Progenitor cell of endocrine pancreas (in vitro differentiated cells): ENCODE measurements at regions not wholly inside any gene's neighbourhood (a gene's known extent, or its start where the extent isn't known, plus 50 kb on each side); places are given as distances from the start of the nearest gene placed in this dataset.

Experiments used
- DNase-seq: peaks from one replicate; pipeline ENCODE4 v3.0.0; 2021; ENCODE audit warnings: low spot score; ENCODE audit not compliant: unreplicated experiment
- H3K27ac Mint-ChIP-seq: 2 replicates; pipeline ENCODE4 v1.8.0; 2021; ENCODE audit warnings: mild to moderate bottlenecking, moderate library complexity, mixed read lengths
- H3K27me3 Mint-ChIP-seq: 2 replicates; pipeline ENCODE4 v1.8.0; 2021; ENCODE audit warnings: mixed read lengths
- H3K36me3 Mint-ChIP-seq: 2 replicates; pipeline ENCODE4 v1.8.0; 2022; ENCODE audit warnings: mixed read lengths; ENCODE audit not compliant: insufficient read depth
- H3K4me1 Mint-ChIP-seq: 2 replicates; pipeline ENCODE4 v1.8.0; 2021; ENCODE audit warnings: low read depth, mixed read lengths
- H3K4me3 Mint-ChIP-seq: 2 replicates; pipeline ENCODE4 v1.8.0; 2021; ENCODE audit warnings: low read depth, mild to moderate bottlenecking, moderate library complexity, mixed read lengths
- H3K9me3 Mint-ChIP-seq: 2 replicates; pipeline ENCODE4 v1.8.0; 2021; ENCODE audit warnings: low read depth, mixed read lengths
- CTCF ChIP-seq: fragments of 200-600 bp; sonication (generic); IDR thresholded peaks from one replicate; pipeline ENCODE4 v1.5.0; 2021; ENCODE audit warnings: antibody characterized with exemption, mild to moderate bottlenecking; ENCODE audit not compliant: unreplicated experiment

GRCh38 chr16:65499566-65499965 lies 377.7 kb upstream of the CDH11 start:
- peaks cover 15% of the 10 kb centered on the region for H3K27me3 Mint-ChIP-seq
- H3K4me1 Mint-ChIP-seq = peaks cover 4% of the 10 kb centered on the region
- H3K27ac Mint-ChIP-seq = no peak overlapping the region
- H3K4me3 Mint-ChIP-seq = no peak overlapping the region
- H3K9me3 Mint-ChIP-seq = no peaks in the 10 kb centered on the region
- no peak for TF ChIP-seq CTCF
- no peak for DNase-seq
- H3K36me3 Mint-ChIP-seq = no peaks in the 10 kb centered on the region

- peaks cover 12% of the 10 kb centered on the region for H3K27me3 Mint-ChIP-seq
- H3K4me3 Mint-ChIP-seq = no peak overlapping the region
These were observed 375.7 kb upstream of the CDH11 start for GRCh38 chr16:65497571-65497970.

GRCh38 chr16:65495106-65495505 lies 373.2 kb upstream of the CDH11 start:
- no peaks in the 10 kb centered on the region for H3K36me3 Mint-ChIP-seq
- H3K4me3 Mint-ChIP-seq = no peak overlapping the region
- H3K27me3 Mint-ChIP-seq = peaks cover 7% of the 10 kb centered on the region
- H3K27ac Mint-ChIP-seq = no peak overlapping the region
- DNase-seq = no peak
- peaks cover 2% of the 10 kb centered on the region for H3K4me1 Mint-ChIP-seq
- no peak for TF ChIP-seq CTCF
- H3K9me3 Mint-ChIP-seq = no peaks in the 10 kb centered on the region

More at GRCh38 chr16:65497571-65497970, 375.7 kb upstream of the CDH11 start:
- no peak for DNase-seq
- no peak overlapping the region for H3K27ac Mint-ChIP-seq
- H3K9me3 Mint-ChIP-seq = no peaks in the 10 kb centered on the region
- H3K4me1 Mint-ChIP-seq = peaks cover 4% of the 10 kb centered on the region
- TF ChIP-seq CTCF = no peak
- H3K36me3 Mint-ChIP-seq = no peaks in the 10 kb centered on the region

- H3K4me3 Mint-ChIP-seq = no peak overlapping the region
- no peaks in the 10 kb centered on the region for H3K36me3 Mint-ChIP-seq
- TF ChIP-seq CTCF = no peak
- H3K27ac Mint-ChIP-seq = no peak overlapping the region
- H3K9me3 Mint-ChIP-seq = no peaks in the 10 kb centered on the region
- peaks cover 1% of the 10 kb centered on the region for H3K4me1 Mint-ChIP-seq
- DNase-seq = no peak
- H3K27me3 Mint-ChIP-seq = peaks cover 7% of the 10 kb centered on the region
These were observed 372.7 kb upstream of the CDH11 start for GRCh38 chr16:65494609-65495008.

- no peak for DNase-seq
- H3K9me3 Mint-ChIP-seq = no peaks in the 10 kb centered on the region
- TF ChIP-seq CTCF = no peak
- H3K27me3 Mint-ChIP-seq = peaks cover 7% of the 10 kb centered on the region
- H3K27ac Mint-ChIP-seq = no peak overlapping the region
- no peaks in the 10 kb centered on the region for H3K36me3 Mint-ChIP-seq
- H3K4me1 Mint-ChIP-seq = peaks cover 5% of the 10 kb centered on the region
- no peak overlapping the region for H3K4me3 Mint-ChIP-seq
These were observed 372.2 kb upstream of the CDH11 start for GRCh38 chr16:65494080-65494479.
